ENCODE measurements at regions not wholly inside any gene's neighbourhood (a gene's known extent, or its start where the extent isn't known, plus 50 kb on each side); places are given as distances from the start of the nearest gene placed in this dataset.

DNA sequence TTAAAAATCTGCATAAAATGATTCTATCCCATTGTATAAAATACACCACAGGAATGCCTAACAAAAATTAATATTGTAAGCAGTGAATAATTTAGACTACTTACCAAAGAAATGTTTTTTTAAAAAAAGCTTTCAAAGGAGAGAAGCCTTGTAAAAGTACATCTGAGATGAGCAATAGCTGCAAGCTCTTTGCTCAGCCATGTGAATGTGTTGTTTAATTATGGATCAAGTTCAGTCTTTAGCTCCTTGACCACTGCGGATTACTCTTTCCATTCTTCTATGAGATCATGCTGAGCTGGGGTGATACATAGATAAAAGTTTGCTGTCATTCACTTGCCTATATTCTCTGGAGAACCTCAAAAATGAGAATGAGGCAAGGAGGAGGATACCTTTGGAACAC lies 782.4 kb upstream of the ZNF608 start:
- no peak overlapping the region for H3K4me3 ChIP-seq (ENCODE audit: low read depth, low read length)
- DNase-seq (ENCODE audit: low read depth): no peak
- TF ChIP-seq, protein P1, sequence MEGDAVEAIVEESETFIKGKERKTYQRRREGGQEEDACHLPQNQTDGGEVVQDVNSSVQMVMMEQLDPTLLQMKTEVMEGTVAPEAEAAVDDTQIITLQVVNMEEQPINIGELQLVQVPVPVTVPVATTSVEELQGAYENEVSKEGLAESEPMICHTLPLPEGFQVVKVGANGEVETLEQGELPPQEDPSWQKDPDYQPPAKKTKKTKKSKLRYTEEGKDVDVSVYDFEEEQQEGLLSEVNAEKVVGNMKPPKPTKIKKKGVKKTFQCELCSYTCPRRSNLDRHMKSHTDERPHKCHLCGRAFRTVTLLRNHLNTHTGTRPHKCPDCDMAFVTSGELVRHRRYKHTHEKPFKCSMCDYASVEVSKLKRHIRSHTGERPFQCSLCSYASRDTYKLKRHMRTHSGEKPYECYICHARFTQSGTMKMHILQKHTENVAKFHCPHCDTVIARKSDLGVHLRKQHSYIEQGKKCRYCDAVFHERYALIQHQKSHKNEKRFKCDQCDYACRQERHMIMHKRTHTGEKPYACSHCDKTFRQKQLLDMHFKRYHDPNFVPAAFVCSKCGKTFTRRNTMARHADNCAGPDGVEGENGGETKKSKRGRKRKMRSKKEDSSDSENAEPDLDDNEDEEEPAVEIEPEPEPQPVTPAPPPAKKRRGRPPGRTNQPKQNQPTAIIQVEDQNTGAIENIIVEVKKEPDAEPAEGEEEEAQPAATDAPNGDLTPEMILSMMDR (IDR thresholded peaks at IDR 0.05; ENCODE audit: insufficient read depth, low read depth, low read length): no peak

- DNase-seq (ENCODE audit: low read depth): no peak
- TF ChIP-seq, protein P1 (IDR thresholded peaks at IDR 0.05; ENCODE audit: insufficient read depth, low read depth, low read length): no peak
- no peak overlapping the region for H3K4me3 ChIP-seq (ENCODE audit: low read depth, low read length)
Measured at GRCh38 chr5:125530833-125531615, 784.6 kb upstream of the ZNF608 start.

GRCh38 chr5:125536095-125536494 lies 789.7 kb upstream of the ZNF608 start:
- TF ChIP-seq, protein P1 (IDR thresholded peaks at IDR 0.05; ENCODE audit: insufficient read depth, low read depth, low read length): no peak
- H3K4me3 ChIP-seq (ENCODE audit: low read depth, low read length): no peak overlapping the region
- DNase-seq (ENCODE audit: low read depth): no peak

DNA sequence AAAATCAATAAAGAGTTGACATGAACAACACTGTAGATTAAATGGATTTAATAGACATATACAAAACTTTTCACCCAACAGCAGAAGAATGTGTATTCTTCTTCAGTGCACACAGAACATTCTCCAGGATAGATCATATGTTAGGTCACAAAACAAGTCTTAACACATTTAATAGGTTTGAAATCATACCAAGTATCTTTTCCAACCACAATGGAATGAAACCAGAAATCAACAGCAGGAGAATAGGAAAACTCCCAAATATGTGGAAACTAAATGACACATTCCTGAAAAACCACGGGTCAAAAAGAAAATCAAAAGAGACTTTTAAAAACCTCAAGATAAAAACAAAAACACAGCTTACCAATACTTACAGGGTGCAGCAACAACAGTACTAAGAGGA lies 790.1 kb upstream of the ZNF608 start:
- no peak overlapping the region for H3K4me3 ChIP-seq (ENCODE audit: low read depth, low read length)
- peak; percentile 70 for DNase-seq (ENCODE audit: low read depth)
- TF ChIP-seq, protein P1 (IDR thresholded peaks at IDR 0.05; ENCODE audit: insufficient read depth, low read depth, low read length): no peak

GRCh38 chr5:125537661-125538060 lies 791.2 kb upstream of the ZNF608 start:
- TF ChIP-seq, protein P1 (IDR thresholded peaks at IDR 0.05; ENCODE audit: insufficient read depth, low read depth, low read length): no peak
- no peak overlapping the region for H3K4me3 ChIP-seq (ENCODE audit: low read depth, low read length)
- no peak for DNase-seq (ENCODE audit: low read depth)

DNA sequence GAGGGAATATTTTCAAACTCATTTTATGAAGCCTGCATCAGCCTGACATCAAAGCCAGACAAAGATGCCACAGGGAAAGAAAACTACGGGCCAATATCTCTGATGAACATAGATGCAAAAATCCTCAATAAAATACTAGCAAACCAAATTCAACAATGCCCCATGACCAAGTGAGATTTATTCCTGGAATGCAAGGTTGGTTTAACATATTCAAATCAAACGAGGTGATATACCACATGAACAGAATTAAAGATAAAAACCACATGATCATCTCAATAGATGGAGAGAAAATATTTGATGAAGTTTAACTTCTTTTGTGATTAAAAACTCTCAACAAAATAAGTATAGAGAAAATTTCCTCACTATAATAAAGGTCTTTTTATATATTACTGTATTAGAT lies 792.0 kb upstream of the ZNF608 start:
- DNase-seq (ENCODE audit: low read depth): no peak
- TF ChIP-seq, protein P1 (IDR thresholded peaks at IDR 0.05; ENCODE audit: insufficient read depth, low read depth, low read length): no peak

DNA sequence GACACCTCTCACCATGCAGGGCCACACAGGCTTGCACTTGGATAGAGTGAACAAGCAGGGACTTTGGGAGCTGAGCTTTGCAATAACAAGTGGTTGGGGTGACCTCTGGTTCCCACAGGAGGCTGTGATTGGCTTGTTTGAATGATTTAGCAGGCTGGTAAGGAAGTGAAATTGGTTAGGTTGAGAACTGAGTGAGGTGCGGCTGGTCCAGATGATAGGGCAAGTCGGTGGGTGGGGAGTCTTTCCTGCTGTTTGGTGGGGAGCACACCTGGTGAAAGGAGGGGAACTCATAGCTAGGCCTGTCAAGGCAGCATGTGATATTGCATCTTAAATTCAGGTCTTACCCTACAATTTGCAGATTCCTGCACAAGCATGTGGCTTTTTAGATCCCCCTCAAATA lies 794.6 kb upstream of the ZNF608 start:
- TF ChIP-seq, protein P1 (IDR thresholded peaks at IDR 0.05; ENCODE audit: insufficient read depth, low read depth, low read length): no peak
- H3K4me3 ChIP-seq (ENCODE audit: low read depth, low read length): no peak overlapping the region
- no peak for DNase-seq (ENCODE audit: low read depth)

More for the DNA sequence above, 792.0 kb upstream of the ZNF608 start:
- H3K4me3 ChIP-seq (ENCODE audit: low read depth, low read length): no peak overlapping the region

Measured in fibroblast of villous mesenchyme (primary cell).